ENCODE measurements at regions not wholly inside any gene's neighbourhood (a gene's known extent, or its start where the extent isn't known, plus 50 kb on each side); places are given as distances from the start of the nearest gene placed in this dataset.

GRCh38 chr12:76282744-76283143 lies 65.5 kb downstream of the BBS10 start:
- TF ChIP-seq POLR2AphosphoS5 (IDR thresholded peaks at IDR 0.05) (no peak), CTCF (IDR thresholded peaks at IDR 0.05; ENCODE audit: poor library complexity, severe bottlenecking) (no peak), EP300 (conservative IDR thresholded peaks at IDR 0.05; ENCODE audit: poor library complexity, severe bottlenecking) (no peak)

Measured in neural cell (in vitro differentiated cells).